HFF-Myc (cell line): ENCODE measurements at regions not wholly inside any gene's neighbourhood (a gene's known extent, or its start where the extent isn't known, plus 50 kb on each side); places are given as distances from the start of the nearest gene placed in this dataset.

Experiments
- DNase-seq: peaks from one replicate; pipeline ENCODE4 v3.0.0-alpha.2; 2011; ENCODE audit warnings: low read depth; ENCODE audit errors: extremely low read depth
- H3K4me3 ChIP-seq: replicated peaks from 2 replicates; pipeline ENCODE4 v1.5.1; 2011; ENCODE audit warnings: low read depth, mild to moderate bottlenecking, control low read depth, low read length
- TF ChIP-seq, protein P1 (sequence below): IDR thresholded peaks from 2 replicates; pipeline ENCODE4 v1.5.1; 2012; ENCODE audit warnings: mild to moderate bottlenecking, low read depth, low read length, control low read depth; ENCODE audit errors: missing control alignments

DNA sequence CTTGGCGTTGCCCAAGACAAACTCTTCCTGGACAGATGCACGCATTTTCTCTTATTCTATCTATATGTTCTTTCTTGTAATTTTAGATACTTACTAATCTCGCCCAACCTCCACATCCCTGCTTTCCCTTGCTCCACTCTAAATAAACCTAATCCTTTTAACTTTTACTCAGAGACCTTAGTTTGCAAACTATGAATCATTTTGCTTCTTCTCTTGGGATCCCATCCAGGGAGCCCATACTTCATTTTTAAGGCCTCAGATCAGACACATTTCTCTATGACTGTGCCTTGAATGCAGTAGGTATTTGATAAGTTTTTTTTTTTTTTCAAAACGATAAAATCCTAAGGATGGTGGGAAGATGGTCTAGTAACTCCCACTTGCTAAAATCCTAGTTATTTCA lies 353.8 kb upstream of the HAND2 start:
- TF ChIP-seq, protein P1, sequence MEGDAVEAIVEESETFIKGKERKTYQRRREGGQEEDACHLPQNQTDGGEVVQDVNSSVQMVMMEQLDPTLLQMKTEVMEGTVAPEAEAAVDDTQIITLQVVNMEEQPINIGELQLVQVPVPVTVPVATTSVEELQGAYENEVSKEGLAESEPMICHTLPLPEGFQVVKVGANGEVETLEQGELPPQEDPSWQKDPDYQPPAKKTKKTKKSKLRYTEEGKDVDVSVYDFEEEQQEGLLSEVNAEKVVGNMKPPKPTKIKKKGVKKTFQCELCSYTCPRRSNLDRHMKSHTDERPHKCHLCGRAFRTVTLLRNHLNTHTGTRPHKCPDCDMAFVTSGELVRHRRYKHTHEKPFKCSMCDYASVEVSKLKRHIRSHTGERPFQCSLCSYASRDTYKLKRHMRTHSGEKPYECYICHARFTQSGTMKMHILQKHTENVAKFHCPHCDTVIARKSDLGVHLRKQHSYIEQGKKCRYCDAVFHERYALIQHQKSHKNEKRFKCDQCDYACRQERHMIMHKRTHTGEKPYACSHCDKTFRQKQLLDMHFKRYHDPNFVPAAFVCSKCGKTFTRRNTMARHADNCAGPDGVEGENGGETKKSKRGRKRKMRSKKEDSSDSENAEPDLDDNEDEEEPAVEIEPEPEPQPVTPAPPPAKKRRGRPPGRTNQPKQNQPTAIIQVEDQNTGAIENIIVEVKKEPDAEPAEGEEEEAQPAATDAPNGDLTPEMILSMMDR, result no peak
- H3K4me3 ChIP-seq, result no peak overlapping the region
- no peak for DNase-seq

DNA sequence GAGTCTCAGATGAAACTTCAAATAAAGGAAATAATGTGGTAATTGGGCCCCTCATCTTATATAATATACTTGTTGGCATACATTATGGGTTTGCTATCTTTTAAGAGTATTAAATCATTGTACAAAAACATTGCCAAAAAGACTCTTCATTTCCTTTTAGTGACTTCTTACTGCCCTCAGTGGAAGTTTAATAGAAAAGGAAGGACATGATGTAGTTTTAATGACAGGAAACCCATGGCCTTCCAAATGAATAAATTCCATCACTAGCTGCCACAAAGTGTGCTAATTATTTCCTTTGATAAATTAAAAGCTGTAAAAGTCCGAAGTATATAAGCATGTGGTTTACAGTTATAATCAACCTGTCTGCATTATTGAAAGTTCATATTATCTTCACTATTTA lies 350.9 kb upstream of the HAND2 start:
- H3K4me3 ChIP-seq, result no peak overlapping the region
- TF ChIP-seq, protein P1, result no peak
- DNase-seq, result no peak

DNA sequence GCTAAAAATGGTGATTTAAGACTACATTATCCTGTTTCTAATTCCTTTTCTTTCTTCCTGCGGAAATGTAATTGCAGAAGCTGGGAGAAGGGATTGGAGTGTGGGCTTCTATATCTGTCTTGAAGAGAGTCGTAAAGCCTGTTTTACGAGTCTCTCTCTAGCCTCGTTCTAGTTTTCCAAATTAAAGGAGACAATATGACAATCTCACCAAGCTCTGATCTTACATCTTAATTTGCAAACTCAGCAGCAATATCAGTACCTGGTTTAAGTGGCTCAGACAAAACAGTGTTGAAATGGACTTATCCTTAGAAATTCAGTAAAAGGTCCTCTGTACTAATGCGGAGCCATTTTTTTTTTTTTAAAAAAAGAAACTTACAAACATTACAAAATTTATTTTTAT lies 349.5 kb upstream of the HAND2 start:
- TF ChIP-seq, protein P1, result no peak
- DNase-seq, result no peak

DNA sequence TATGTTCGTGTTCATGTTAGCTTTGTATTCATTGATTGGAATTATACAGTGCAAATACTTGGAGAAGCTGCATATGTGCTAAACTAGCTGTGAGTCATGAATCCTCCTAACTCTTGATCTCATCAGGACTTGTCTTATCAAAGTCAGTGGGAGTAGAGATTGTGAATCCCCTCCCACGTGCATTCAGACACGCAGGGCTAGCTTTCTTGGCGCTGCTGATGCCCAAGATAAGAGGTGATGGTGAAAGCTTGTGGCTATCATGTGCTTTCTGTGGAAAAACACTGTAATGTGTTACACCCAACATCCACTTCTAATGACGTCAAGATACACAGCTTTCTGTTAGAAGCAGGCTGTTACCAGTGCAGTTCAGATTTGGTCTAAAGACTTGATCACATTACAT lies 348.7 kb upstream of the HAND2 start:
- DNase-seq, result no peak
- TF ChIP-seq, protein P1, result no peak
- H3K4me3 ChIP-seq, result no peak overlapping the region

More for the DNA sequence above, 349.5 kb upstream of the HAND2 start:
- H3K4me3 ChIP-seq, result no peak overlapping the region

DNA sequence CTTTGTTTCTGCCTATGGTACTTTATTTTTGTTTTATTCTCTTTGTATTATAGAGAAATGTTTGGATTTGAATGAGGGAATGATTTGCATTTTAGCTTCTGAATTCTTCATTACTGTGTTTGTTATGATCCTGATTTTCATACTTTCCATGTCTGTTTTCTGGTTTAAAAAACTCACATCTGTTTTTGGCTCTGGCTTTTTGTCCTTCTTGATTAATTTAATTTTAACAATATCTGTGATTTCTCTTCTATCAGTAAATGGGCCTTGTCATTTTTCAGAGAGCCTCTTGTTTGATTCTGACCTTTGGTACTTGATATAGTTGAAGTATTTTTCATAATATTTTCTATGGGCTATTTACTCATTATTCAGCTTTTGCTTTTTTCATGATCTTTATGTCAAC lies 341.6 kb upstream of the HAND2 start:
- DNase-seq, result no peak
- no peak overlapping the region for H3K4me3 ChIP-seq
- TF ChIP-seq, protein P1, result no peak

DNA sequence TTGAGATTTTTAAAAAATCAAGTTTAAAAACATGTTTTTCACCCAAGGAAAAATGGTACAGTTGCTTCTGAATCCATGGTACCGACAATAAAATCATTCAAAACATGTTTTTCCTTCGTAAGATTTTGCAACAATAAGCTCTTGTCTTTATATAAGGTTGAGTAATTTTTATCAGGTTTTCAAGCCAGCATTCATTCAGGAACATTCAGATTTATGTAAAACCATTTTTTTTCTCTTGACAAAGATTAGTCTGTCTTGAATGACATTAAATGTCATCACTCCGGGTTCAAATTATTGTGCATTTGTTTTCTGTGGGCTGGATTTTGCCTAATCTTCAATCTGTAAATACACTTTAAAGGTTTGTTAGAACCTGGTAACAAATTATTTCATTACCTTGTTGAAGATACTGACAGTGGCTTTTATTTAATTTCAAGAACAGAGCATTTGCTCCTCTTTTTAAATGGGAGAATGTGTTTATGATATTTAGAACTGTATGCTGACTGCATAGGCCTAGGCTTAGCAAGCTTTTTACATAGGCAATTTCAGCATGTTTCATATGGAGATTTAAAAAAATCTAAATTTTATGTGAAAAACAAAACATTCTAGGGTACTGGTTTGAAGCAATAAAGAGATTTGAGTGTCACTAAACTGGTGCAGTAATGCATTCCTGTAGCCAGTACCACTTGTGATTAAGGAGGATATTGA lies 336.4 kb upstream of the HAND2 start:
- DNase-seq, result no peak

More for the DNA sequence above, 336.4 kb upstream of the HAND2 start:
- no peak overlapping the region for H3K4me3 ChIP-seq
- TF ChIP-seq, protein P1, result no peak
